HepG2 (cell line): ENCODE measurements at regions not wholly inside any gene's neighbourhood (a gene's known extent, or its start where the extent isn't known, plus 50 kb on each side); places are given as distances from the start of the nearest gene placed in this dataset.

Experiments used
- BHLHE40 ChIP-seq: IDR thresholded peaks from 2 replicates; pipeline ENCODE4 v1.6.1; 2011; ENCODE audit warnings: low read length, improper control_type of control experiment
- CEBPG ChIP-seq: IDR thresholded peaks from 2 replicates; pipeline ENCODE4 v1.6.1; 2016
- EZH2 ChIP-seq: conservative IDR thresholded peaks from 2 replicates; pipeline ENCODE4 v1.6.1; 2012; ENCODE audit warnings: mild to moderate bottlenecking, low read depth, low read length, moderate library complexity
- FOSL1 ChIP-seq: sonication (generic); formaldehyde crosslinking; IDR thresholded peaks from 2 replicates; pipeline ENCODE4 v1.9.0; 2021; ENCODE audit warnings: missing genetic modification reagents, borderline replicate concordance
- NCOA1 ChIP-seq: sonication (generic); formaldehyde crosslinking; IDR thresholded peaks from 2 replicates; pipeline ENCODE4 v1.9.0; 2021; ENCODE audit warnings: missing genetic modification reagents
- NR2C2 ChIP-seq: sonication (generic); formaldehyde crosslinking; IDR thresholded peaks from 2 replicates; pipeline ENCODE4 v1.4.0; 2020; ENCODE audit warnings: missing genetic modification reagents, mild to moderate bottlenecking, moderate library complexity, borderline replicate concordance
- POLR2A ChIP-seq, 2 experiments: IDR thresholded peaks; 2 replicates each; pipeline ENCODE4 v1.6.1; 2011; ENCODE audit warnings: low read depth in 2 of 2, low read length in 2 of 2, mild to moderate bottlenecking in 1 of 2, moderate library complexity in 1 of 2; ENCODE audit not compliant: insufficient read depth in 1 of 2
- REST ChIP-seq, 2 experiments: IDR thresholded peaks; 2 replicates each; pipeline ENCODE4 v1.6.1; 2011 to 2012; ENCODE audit warnings: low read length in 2 of 2, borderline replicate concordance in 1 of 2, low read depth in 1 of 2, mild to moderate bottlenecking in 1 of 2, moderate library complexity in 1 of 2
- ZNF274 ChIP-seq: sonication (generic); formaldehyde crosslinking; IDR thresholded peaks from 2 replicates; pipeline ENCODE4 v1.5.1; 2020; ENCODE audit warnings: mild to moderate bottlenecking, missing genetic modification reagents
- ZNF331 ChIP-seq: sonication (generic); formaldehyde crosslinking; IDR thresholded peaks from 2 replicates; pipeline ENCODE4 v1.4.0; 2020; ENCODE audit warnings: missing genetic modification reagents
- TF ChIP-seq, protein P1 (sequence below): sonication (generic); formaldehyde crosslinking; IDR thresholded peaks from 2 replicates; pipeline ENCODE4 v1.5.0; 2020; ENCODE audit warnings: mild to moderate bottlenecking, low read depth, missing genetic modification reagents, borderline replicate concordance
- TF ChIP-seq, protein P2 (sequence below): sonication (generic); formaldehyde crosslinking; IDR thresholded peaks from 2 replicates; pipeline ENCODE4 v1.4.0; 2020; ENCODE audit warnings: mild to moderate bottlenecking, missing genetic modification reagents, borderline replicate concordance
- TF ChIP-seq, protein P3 (sequence below): IDR thresholded peaks from 2 replicates; pipeline ENCODE4 v1.6.1; 2012; ENCODE audit warnings: inconsistent platforms

DNA sequence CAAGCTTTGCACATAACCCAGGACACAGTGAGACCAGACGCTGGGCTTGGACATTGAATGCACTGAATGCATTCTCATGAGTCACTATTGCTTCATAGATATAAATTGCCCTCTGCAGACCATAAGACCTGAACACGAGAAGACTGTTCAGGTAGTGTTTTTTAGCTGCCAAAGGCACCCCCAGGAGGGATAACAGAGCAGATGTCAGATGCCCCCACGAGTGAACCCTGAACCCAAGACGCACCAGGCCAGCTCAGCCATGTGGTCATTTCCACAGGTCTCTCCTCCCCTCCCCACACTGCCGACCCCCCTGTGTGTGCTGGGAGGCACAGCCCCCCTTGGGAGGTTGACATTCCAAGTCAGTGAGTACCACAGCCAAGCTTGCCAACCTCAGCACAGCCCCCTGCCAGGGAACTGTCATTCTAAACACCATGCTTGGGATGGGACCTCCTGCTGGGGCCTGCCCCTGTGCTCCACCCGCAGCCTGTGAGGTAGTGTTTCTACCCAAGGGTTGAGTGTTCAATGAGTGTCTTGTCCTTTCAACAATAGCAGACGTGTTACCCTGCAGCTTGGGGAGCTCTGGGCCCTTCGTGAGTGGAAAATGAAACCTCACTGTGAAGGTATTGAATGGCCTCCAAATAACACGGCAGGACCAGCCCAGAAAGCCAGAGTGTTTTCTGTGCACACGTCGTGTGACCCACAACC, 68.2 kb downstream of the PSMG1 start:
- no peak for TF ChIP-seq NCOA1 (CRISPR knock-in tag)
- no peak for TF ChIP-seq FOSL1
- TF ChIP-seq, protein P1, sequence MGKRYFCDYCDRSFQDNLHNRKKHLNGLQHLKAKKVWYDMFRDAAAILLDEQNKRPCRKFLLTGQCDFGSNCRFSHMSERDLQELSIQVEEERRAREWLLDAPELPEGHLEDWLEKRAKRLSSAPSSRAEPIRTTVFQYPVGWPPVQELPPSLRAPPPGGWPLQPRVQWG (CRISPR knock-in tag) = no peak
- no peak for TF ChIP-seq NR2C2
- TF ChIP-seq, protein P2, sequence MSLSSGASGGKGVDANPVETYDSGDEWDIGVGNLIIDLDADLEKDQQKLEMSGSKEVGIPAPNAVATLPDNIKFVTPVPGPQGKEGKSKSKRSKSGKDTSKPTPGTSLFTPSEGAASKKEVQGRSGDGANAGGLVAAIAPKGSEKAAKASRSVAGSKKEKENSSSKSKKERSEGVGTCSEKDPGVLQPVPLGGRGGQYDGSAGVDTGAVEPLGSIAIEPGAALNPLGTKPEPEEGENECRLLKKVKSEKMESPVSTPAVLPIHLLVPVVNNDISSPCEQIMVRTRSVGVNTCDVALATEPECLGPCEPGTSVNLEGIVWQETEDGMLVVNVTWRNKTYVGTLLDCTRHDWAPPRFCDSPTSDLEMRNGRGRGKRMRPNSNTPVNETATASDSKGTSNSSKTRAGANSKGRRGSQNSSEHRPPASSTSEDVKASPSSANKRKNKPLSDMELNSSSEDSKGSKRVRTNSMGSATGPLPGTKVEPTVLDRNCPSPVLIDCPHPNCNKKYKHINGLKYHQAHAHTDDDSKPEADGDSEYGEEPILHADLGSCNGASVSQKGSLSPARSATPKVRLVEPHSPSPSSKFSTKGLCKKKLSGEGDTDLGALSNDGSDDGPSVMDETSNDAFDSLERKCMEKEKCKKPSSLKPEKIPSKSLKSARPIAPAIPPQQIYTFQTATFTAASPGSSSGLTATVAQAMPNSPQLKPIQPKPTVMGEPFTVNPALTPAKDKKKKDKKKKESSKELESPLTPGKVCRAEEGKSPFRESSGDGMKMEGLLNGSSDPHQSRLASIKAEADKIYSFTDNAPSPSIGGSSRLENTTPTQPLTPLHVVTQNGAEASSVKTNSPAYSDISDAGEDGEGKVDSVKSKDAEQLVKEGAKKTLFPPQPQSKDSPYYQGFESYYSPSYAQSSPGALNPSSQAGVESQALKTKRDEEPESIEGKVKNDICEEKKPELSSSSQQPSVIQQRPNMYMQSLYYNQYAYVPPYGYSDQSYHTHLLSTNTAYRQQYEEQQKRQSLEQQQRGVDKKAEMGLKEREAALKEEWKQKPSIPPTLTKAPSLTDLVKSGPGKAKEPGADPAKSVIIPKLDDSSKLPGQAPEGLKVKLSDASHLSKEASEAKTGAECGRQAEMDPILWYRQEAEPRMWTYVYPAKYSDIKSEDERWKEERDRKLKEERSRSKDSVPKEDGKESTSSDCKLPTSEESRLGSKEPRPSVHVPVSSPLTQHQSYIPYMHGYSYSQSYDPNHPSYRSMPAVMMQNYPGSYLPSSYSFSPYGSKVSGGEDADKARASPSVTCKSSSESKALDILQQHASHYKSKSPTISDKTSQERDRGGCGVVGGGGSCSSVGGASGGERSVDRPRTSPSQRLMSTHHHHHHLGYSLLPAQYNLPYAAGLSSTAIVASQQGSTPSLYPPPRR (CRISPR knock-in tag) = no peak
- no peak for TF ChIP-seq BHLHE40
- TF ChIP-seq EZH2 = no peak
- TF ChIP-seq ZNF274 (CRISPR knock-in tag) = no peak
- TF ChIP-seq CEBPG (CRISPR knock-in tag) = no peak
- no peak for TF ChIP-seq REST (IDR thresholded peaks at IDR 0.05; ENCODE audit: borderline replicate concordance in 1 of 2, low read depth in 1 of 2, low read length in 2 of 2)
- TF ChIP-seq ZNF331 (CRISPR knock-in tag) = no peak
- TF ChIP-seq POLR2A (IDR thresholded peaks at IDR 0.05; ENCODE audit: insufficient read depth in 1 of 2, low read depth in 2 of 2, low read length in 2 of 2) = no peak
- TF ChIP-seq, protein P3, sequence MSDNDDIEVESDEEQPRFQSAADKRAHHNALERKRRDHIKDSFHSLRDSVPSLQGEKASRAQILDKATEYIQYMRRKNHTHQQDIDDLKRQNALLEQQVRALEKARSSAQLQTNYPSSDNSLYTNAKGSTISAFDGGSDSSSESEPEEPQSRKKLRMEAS = no peak
